HG03060 (cell line): ENCODE measurements at regions not wholly inside any gene's neighbourhood (a gene's known extent, or its start where the extent isn't known, plus 50 kb on each side); places are given as distances from the start of the nearest gene placed in this dataset.
"Not testable (repeated sequence)": the region's sequence is repeated elsewhere in the genome, so short reads cannot be mapped to it uniquely, and the experiment has no call there.

Experiments
- ATAC-seq: cut with Tn5 transposase; IDR thresholded peaks from one replicate; pipeline ENCODE4 v1.9.1; 2021; ENCODE audit warnings: low read depth, moderate number of reproducible peaks; ENCODE audit not compliant: unreplicated experiment

GRCh38 chr3:99586701-99587100, 51.7 kb upstream of the COL8A1 start:
- no peak for ATAC-seq

- no peak for ATAC-seq
These were observed 58.4 kb upstream of the COL8A1 start for GRCh38 chr3:99579965-99580364.

- ATAC-seq: no peak
These were observed 59.1 kb upstream of the COL8A1 start for GRCh38 chr3:99579246-99579645.

- no peak for ATAC-seq
These were observed 59.9 kb upstream of the COL8A1 start for GRCh38 chr3:99578339-99578970.

GRCh38 chr3:99576904-99577559, 61.4 kb upstream of the COL8A1 start:
- ATAC-seq: no peak

GRCh38 chr3:99575683-99576082, 62.7 kb upstream of the COL8A1 start:
- no peak for ATAC-seq

- ATAC-seq: no peak
These were observed 68.3 kb upstream of the COL8A1 start for GRCh38 chr3:99570061-99570460.

GRCh38 chr3:99568663-99569335, 69.6 kb upstream of the COL8A1 start:
- no peak for ATAC-seq

GRCh38 chr3:99565331-99565730, 73.1 kb upstream of the COL8A1 start:
- ATAC-seq: no peak

- ATAC-seq: no peak
These were observed 75.3 kb upstream of the COL8A1 start for GRCh38 chr3:99562990-99563607.

- ATAC-seq: no peak
These were observed 76.3 kb upstream of the COL8A1 start for GRCh38 chr3:99562138-99562537.

- no peak for ATAC-seq
These were observed 77.3 kb upstream of the COL8A1 start for GRCh38 chr3:99561056-99561455.

GRCh38 chr3:99559196-99559595, 79.2 kb upstream of the COL8A1 start:
- no peak for ATAC-seq

GRCh38 chr3:99555885-99556284, 82.5 kb upstream of the COL8A1 start:
- ATAC-seq: not testable (repeated sequence)

GRCh38 chr3:99551520-99551919, 86.9 kb upstream of the COL8A1 start:
- no peak for ATAC-seq

- no peak for ATAC-seq
These were observed 88.3 kb upstream of the COL8A1 start for GRCh38 chr3:99549957-99550603.

GRCh38 chr3:99549220-99549619, 89.2 kb upstream of the COL8A1 start:
- ATAC-seq: no peak

- no peak for ATAC-seq
These were observed 89.7 kb upstream of the COL8A1 start for GRCh38 chr3:99548674-99549073.

- ATAC-seq: no peak
These were observed 92.3 kb upstream of the COL8A1 start for GRCh38 chr3:99545941-99546580.

GRCh38 chr3:99544786-99545281, 93.6 kb upstream of the COL8A1 start:
- no peak for ATAC-seq
